ENCODE measurements at regions not wholly inside any gene's neighbourhood (a gene's known extent, or its start where the extent isn't known, plus 50 kb on each side); places are given as distances from the start of the nearest gene placed in this dataset.

GRCh38 chr5:15286650-15287049 is 213.3 kb upstream of the FBXL7 start:
- Histone ChIP-seq H3K79me2 (ENCODE audit: insufficient read depth, low read length) (no peaks in the 10 kb centered on the region), H3K4me3 (ENCODE audit: insufficient read depth, low read depth, low read length) (no peak overlapping the region), H3K9ac (ENCODE audit: low read length) (no peak overlapping the region), H3K36me3 (ENCODE audit: insufficient read depth, low read length) (no peaks in the 10 kb centered on the region), H4K20me1 (ENCODE audit: insufficient read depth, low read length) (no peaks in the 10 kb centered on the region), H3K4me1 (ENCODE audit: insufficient read depth, low read length) (no peaks in the 10 kb centered on the region), H3K27me3 (ENCODE audit: insufficient read depth, low read length) (no peaks in the 10 kb centered on the region), H3K4me2 (ENCODE audit: low read length) (no peak overlapping the region), H3K27ac (ENCODE audit: low read depth, low read length) (no peak overlapping the region), H3K9me3 (ENCODE audit: insufficient read depth, low read depth, low read length) (no peaks in the 10 kb centered on the region), H2AFZ (ENCODE audit: low read depth, low read length) (no peak overlapping the region)
- TF ChIP-seq EZH2 (IDR thresholded peaks at IDR 0.05; ENCODE audit: insufficient read depth, low read length) (no peak), CTCF (IDR thresholded peaks at IDR 0.05; ENCODE audit: insufficient read depth, low read depth, low read length) (no peak)
- Mint-ChIP-seq H3K27me3 (ENCODE audit: low read depth, unreplicated experiment) (no peaks in the 10 kb centered on the region), H3K27ac (ENCODE audit: unreplicated experiment) (no peak overlapping the region), H3K36me3 (ENCODE audit: low read depth, unreplicated experiment) (no peaks in the 10 kb centered on the region), H3K4me1 (ENCODE audit: low read depth, unreplicated experiment) (peaks cover 15% of the 10 kb centered on the region), H3K4me3 (ENCODE audit: unreplicated experiment) (no peak overlapping the region), H3K9me3 (ENCODE audit: unreplicated experiment) (peaks cover 4% of the 10 kb centered on the region)
- DNase-seq (ENCODE audit: low read depth) = no peak
- no peak for FAIRE-seq

GRCh38 chr5:15285901-15286583 is 213.9 kb upstream of the FBXL7 start:
- Histone ChIP-seq H3K27me3 (ENCODE audit: insufficient read depth, low read length) (no peaks in the 10 kb centered on the region), H2AFZ (ENCODE audit: low read depth, low read length) (peak overlapping the region; percentile 30), H3K36me3 (ENCODE audit: insufficient read depth, low read length) (no peaks in the 10 kb centered on the region), H3K9ac (ENCODE audit: low read length) (no peak overlapping the region), H3K9me3 (ENCODE audit: insufficient read depth, low read depth, low read length) (no peaks in the 10 kb centered on the region), H3K79me2 (ENCODE audit: insufficient read depth, low read length) (no peaks in the 10 kb centered on the region), H3K4me1 (ENCODE audit: insufficient read depth, low read length) (no peaks in the 10 kb centered on the region), H3K4me3 (ENCODE audit: insufficient read depth, low read depth, low read length) (no peak overlapping the region), H3K4me2 (ENCODE audit: low read length) (peak overlapping the region; percentile 62), H3K27ac (ENCODE audit: low read depth, low read length) (no peak overlapping the region), H4K20me1 (ENCODE audit: insufficient read depth, low read length) (no peaks in the 10 kb centered on the region)
- TF ChIP-seq CTCF (IDR thresholded peaks at IDR 0.05; ENCODE audit: insufficient read depth, low read depth, low read length) = no peak
- TF ChIP-seq EZH2 (IDR thresholded peaks at IDR 0.05; ENCODE audit: insufficient read depth, low read length) = no peak
- Mint-ChIP-seq H3K4me1 (ENCODE audit: low read depth, unreplicated experiment) (peaks cover 12% of the 10 kb centered on the region), H3K27me3 (ENCODE audit: low read depth, unreplicated experiment) (no peaks in the 10 kb centered on the region), H3K9me3 (ENCODE audit: unreplicated experiment) (no peaks in the 10 kb centered on the region), H3K27ac (ENCODE audit: unreplicated experiment) (no peak overlapping the region), H3K36me3 (ENCODE audit: low read depth, unreplicated experiment) (no peaks in the 10 kb centered on the region), H3K4me3 (ENCODE audit: unreplicated experiment) (no peak overlapping the region)
- FAIRE-seq (peak; percentile 17), DNase-seq (ENCODE audit: low read depth) (no peak)

GRCh38 chr5:15284706-15285105 is 215.3 kb upstream of the FBXL7 start:
- no peaks in the 10 kb centered on the region for H3K79me2 ChIP-seq (ENCODE audit: insufficient read depth, low read length)
- DNase-seq (ENCODE audit: low read depth) = no peak
- no peaks in the 10 kb centered on the region for H3K9me3 Mint-ChIP-seq (ENCODE audit: unreplicated experiment)
- no peak overlapping the region for H3K27ac ChIP-seq (ENCODE audit: low read depth, low read length)
- TF ChIP-seq EZH2 (IDR thresholded peaks at IDR 0.05; ENCODE audit: insufficient read depth, low read length) (no peak), CTCF (IDR thresholded peaks at IDR 0.05; ENCODE audit: insufficient read depth, low read depth, low read length) (no peak)
- H3K9me3 ChIP-seq (ENCODE audit: insufficient read depth, low read depth, low read length) = no peaks in the 10 kb centered on the region
- no peaks in the 10 kb centered on the region for H3K36me3 ChIP-seq (ENCODE audit: insufficient read depth, low read length)
- no peak overlapping the region for H3K27ac Mint-ChIP-seq (ENCODE audit: unreplicated experiment)
- H3K4me3 ChIP-seq (ENCODE audit: insufficient read depth, low read depth, low read length) = no peak overlapping the region
- no peak overlapping the region for H3K4me3 Mint-ChIP-seq (ENCODE audit: unreplicated experiment)
- FAIRE-seq = no peak
- H4K20me1 ChIP-seq (ENCODE audit: insufficient read depth, low read length) = no peaks in the 10 kb centered on the region
- no peaks in the 10 kb centered on the region for H3K27me3 Mint-ChIP-seq (ENCODE audit: low read depth, unreplicated experiment)
- no peak overlapping the region for H3K9ac ChIP-seq (ENCODE audit: low read length)
- no peaks in the 10 kb centered on the region for H3K4me1 ChIP-seq (ENCODE audit: insufficient read depth, low read length)
- H3K4me2 ChIP-seq (ENCODE audit: low read length) = no peak overlapping the region
- H3K36me3 Mint-ChIP-seq (ENCODE audit: low read depth, unreplicated experiment) = no peaks in the 10 kb centered on the region
- no peaks in the 10 kb centered on the region for H3K27me3 ChIP-seq (ENCODE audit: insufficient read depth, low read length)
- H3K4me1 Mint-ChIP-seq (ENCODE audit: low read depth, unreplicated experiment) = peaks cover 12% of the 10 kb centered on the region
- H2AFZ ChIP-seq (ENCODE audit: low read depth, low read length) = no peak overlapping the region

All from astrocyte (in vitro differentiated cells and primary cell).